Epithelial cell of esophagus (primary cell): ENCODE measurements at regions not wholly inside any gene's neighbourhood (a gene's known extent, or its start where the extent isn't known, plus 50 kb on each side); places are given as distances from the start of the nearest gene placed in this dataset.

Experiments
- DNase-seq: peaks from one replicate; pipeline ENCODE4 v3.0.0; 2010; ENCODE audit warnings: low read depth
- H3K4me3 ChIP-seq: 2 replicates; pipeline ENCODE4 v1.5.1; 2011; ENCODE audit warnings: mild to moderate bottlenecking, low read length, control low read depth
- TF ChIP-seq, protein P1 (sequence below): IDR thresholded peaks from 2 replicates; pipeline ENCODE4 v1.5.1; 2011; ENCODE audit warnings: low read depth, mild to moderate bottlenecking, low read length, control low read depth, inconsistent platforms; ENCODE audit not compliant: insufficient read depth; ENCODE audit errors: missing control alignments

- TF ChIP-seq, protein P1, sequence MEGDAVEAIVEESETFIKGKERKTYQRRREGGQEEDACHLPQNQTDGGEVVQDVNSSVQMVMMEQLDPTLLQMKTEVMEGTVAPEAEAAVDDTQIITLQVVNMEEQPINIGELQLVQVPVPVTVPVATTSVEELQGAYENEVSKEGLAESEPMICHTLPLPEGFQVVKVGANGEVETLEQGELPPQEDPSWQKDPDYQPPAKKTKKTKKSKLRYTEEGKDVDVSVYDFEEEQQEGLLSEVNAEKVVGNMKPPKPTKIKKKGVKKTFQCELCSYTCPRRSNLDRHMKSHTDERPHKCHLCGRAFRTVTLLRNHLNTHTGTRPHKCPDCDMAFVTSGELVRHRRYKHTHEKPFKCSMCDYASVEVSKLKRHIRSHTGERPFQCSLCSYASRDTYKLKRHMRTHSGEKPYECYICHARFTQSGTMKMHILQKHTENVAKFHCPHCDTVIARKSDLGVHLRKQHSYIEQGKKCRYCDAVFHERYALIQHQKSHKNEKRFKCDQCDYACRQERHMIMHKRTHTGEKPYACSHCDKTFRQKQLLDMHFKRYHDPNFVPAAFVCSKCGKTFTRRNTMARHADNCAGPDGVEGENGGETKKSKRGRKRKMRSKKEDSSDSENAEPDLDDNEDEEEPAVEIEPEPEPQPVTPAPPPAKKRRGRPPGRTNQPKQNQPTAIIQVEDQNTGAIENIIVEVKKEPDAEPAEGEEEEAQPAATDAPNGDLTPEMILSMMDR, result no peak
- DNase-seq, result no peak
- no peak overlapping the region for H3K4me3 ChIP-seq
Measured at GRCh38 chr12:58286353-58286752, 345.0 kb downstream of the ATP23 start.

DNA sequence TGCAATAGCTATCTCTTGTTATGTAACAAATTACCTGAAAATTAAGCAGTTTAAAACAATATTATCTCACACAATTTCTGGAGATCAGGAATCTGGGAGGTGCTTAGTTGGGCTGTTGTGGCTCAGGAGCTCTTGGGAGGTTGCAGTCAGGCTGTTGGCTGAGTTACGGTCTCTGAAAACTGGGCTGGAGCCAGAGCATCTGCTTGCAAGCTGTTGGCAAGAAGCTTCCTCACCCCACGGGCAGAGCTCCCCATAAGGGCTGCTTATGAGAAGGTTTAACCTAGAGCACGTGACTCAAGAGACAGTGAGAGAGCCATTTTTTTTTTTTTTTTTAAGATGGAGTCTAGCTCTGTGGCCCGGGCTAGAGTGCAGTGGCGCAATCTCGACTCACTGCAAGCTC lies 346.8 kb downstream of the ATP23 start:
- no peak for DNase-seq
- H3K4me3 ChIP-seq, result no peak overlapping the region
- TF ChIP-seq, protein P1, result no peak

- no peak overlapping the region for H3K4me3 ChIP-seq
- no peak for DNase-seq
- TF ChIP-seq, protein P1, result no peak
Measured at GRCh38 chr12:58291106-58291505, 349.7 kb downstream of the ATP23 start.

DNA sequence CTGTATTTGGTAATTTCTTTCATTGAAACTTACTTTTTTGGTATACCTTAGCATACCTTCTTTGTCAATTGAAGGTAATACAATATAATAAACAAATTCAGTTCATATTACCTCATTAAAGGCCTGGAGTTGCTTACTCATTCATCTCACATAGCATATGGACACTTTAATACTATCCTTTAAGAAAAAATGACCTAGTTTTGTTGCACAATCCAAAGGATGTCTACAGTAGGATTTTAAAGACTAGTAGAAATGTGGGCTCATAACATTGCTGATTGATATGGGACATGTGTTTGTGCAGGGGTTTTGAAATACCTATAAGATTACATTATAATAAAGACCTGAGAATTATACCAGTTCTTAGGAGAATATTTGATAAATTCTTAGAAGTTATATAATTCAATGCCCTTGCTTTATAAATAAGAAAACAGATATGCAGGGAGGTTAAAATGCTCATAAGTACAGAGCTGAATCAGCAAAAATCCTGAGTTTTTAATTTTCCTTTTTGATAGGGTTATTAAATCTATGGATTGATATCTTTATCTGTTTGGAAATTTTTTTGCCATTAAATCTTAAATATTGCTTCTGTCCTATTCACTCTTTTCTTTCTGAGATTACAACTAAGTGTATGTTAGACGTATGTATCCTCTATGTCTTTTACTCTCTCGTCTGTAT lies 352.1 kb downstream of the ATP23 start:
- DNase-seq, result peak; percentile 33
- H3K4me3 ChIP-seq, result no peak overlapping the region
- TF ChIP-seq, protein P1, result no peak

GRCh38 chr12:58295268-58295667 lies 353.9 kb downstream of the ATP23 start:
- DNase-seq, result no peak
- H3K4me3 ChIP-seq, result no peak overlapping the region
- TF ChIP-seq, protein P1, result no peak

DNA sequence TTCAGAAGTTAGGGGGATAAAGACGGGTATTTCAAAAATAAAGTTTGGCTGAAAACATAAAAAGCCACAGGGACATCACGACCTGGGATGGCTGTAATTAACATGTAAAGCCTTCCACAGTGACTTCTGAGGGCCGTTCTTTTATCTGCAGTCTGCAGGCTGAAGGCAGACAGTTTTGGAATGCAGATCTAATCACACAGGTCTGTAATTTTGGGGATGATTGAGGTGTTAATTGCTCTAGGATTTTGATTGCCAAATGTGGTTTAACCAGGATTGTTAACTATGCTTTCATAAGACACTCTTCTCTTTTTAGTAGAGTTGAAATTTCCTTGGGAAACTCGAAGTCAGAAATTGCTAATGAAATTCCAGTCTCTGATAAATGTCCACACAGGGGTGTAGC lies 355.5 kb downstream of the ATP23 start:
- H3K4me3 ChIP-seq, result no peak overlapping the region
- DNase-seq, result no peak
- TF ChIP-seq, protein P1, result no peak

GRCh38 chr12:58298803-58299202 lies 357.4 kb downstream of the ATP23 start:
- DNase-seq, result no peak
- TF ChIP-seq, protein P1, result no peak
- H3K4me3 ChIP-seq, result no peak overlapping the region
